C4-2B (cell line): ENCODE measurements at regions not wholly inside any gene's neighbourhood (a gene's known extent, or its start where the extent isn't known, plus 50 kb on each side); places are given as distances from the start of the nearest gene placed in this dataset.
A peak's percentile ranks its signal among the peaks of the same experiment; 100 is the strongest.

Experiments
- H3K27ac ChIP-seq: fragments of 450-650 bp; 2 replicates; pipeline ENCODE4 v1.5.1; 2017
- ZFX ChIP-seq: fragments of 450-650 bp; IDR thresholded peaks from 2 replicates; pipeline ENCODE4 v1.6.1; 2017
- TF ChIP-seq, protein P1 (sequence below): fragments of 450-650 bp; conservative IDR thresholded peaks from 2 replicates; pipeline ENCODE4 v1.5.1; 2017; ENCODE audit warnings: mild to moderate bottlenecking

DNA sequence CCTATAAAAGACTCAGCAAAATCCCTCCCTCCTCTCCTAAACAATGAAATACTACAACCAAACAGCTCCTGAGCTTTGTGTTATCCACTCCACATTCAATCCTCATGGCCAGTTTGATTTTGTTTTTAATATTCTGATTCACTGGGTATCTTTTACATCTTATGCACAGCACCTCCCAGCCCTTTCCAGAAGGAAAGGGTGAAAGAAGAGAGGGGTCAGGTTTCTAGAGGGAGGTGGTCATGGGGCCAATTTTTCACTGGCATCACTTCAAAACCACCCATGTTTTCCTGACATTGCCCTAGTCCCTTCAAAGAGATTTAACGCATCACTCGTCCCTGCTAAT lies 315.6 kb downstream of the LPIN1 start:
- no peak for TF ChIP-seq ZFX
- TF ChIP-seq, protein P1, sequence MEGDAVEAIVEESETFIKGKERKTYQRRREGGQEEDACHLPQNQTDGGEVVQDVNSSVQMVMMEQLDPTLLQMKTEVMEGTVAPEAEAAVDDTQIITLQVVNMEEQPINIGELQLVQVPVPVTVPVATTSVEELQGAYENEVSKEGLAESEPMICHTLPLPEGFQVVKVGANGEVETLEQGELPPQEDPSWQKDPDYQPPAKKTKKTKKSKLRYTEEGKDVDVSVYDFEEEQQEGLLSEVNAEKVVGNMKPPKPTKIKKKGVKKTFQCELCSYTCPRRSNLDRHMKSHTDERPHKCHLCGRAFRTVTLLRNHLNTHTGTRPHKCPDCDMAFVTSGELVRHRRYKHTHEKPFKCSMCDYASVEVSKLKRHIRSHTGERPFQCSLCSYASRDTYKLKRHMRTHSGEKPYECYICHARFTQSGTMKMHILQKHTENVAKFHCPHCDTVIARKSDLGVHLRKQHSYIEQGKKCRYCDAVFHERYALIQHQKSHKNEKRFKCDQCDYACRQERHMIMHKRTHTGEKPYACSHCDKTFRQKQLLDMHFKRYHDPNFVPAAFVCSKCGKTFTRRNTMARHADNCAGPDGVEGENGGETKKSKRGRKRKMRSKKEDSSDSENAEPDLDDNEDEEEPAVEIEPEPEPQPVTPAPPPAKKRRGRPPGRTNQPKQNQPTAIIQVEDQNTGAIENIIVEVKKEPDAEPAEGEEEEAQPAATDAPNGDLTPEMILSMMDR = no peak
- peak overlapping the region; percentile 43; the same call in 1 of the 2 replicates for H3K27ac ChIP-seq

DNA sequence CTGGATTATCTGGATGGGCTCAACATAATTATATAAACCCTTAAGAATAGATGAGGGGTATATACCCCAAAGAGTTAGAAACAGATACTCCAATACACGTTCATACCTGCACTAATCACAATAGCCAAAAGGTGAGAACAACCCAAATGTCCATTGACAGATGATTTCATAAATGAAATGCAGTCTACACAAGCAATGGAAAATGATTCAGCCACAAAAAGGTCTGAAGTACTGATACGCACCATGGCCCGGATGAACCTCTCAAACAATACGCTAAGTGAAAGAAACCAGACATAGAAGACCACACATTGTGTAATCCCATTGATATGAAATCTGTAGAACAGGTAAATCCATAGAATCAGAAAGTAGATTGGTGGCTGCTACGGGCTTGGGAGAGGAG lies 316.8 kb downstream of the LPIN1 start:
- no peak overlapping the region for H3K27ac ChIP-seq
- TF ChIP-seq ZFX = no peak
- TF ChIP-seq, protein P1 = no peak

DNA sequence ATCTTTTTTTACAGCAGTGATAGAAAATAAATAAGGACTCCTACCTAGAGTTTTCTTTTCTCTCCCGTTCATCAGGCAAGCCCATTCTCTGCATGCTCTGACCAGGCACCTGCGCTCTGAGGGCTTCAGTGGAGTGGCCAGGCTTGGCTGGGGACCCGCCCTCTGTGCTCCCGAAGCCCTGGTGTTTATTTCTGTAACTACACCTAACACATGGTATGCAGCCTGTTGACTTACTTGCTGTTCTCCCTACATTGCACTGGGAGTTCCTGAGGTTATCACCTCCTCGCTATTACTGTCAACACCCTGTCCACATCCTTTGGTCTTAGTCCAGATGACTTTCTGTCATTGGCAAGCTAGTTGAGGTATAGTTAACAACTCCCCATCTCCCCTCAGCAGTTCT lies 317.7 kb downstream of the LPIN1 start:
- TF ChIP-seq, protein P1 = no peak
- no peak for TF ChIP-seq ZFX
- no peak overlapping the region for H3K27ac ChIP-seq

DNA sequence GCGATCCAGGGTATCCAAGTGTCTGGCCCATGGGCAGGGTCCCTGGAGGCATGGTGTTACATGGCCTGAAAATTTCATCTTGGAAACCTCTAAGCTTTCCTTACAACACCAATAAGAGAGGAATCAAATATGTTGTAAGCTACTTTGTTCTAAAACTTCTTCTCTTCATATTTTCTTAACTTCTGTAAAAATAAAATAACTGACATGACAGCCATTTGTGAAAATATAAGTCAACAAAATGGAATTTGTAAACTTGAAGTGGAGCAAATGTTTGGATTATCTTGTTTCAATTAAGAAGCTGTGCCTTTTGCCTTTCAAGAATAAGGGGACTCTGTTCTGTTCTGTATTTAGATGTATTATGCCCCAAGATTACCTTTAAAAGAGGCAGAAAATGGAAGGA lies 319.7 kb downstream of the LPIN1 start:
- TF ChIP-seq ZFX = no peak
- TF ChIP-seq, protein P1 = no peak
- no peak overlapping the region for H3K27ac ChIP-seq

DNA sequence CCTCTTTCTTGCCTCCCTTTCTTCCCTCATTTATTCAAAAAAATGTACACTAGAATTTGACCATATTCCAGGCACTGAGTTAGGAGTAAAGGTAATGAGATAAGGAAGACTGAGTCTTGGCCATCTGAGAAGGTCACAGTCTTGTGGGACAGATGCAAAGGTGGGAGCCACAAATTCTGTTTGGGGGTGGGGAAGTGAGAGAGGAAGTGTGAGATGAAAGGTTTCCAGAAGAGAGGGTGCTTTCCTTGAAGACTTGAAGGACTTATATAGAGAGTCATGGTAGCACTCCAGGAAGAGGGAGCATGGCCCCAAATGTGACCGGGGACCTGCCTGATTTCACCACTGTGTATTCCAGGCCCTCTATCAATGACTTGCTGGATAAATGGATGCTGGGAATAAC lies 320.6 kb downstream of the LPIN1 start:
- TF ChIP-seq, protein P1 = no peak
- TF ChIP-seq ZFX = no peak
- no peak overlapping the region for H3K27ac ChIP-seq

DNA sequence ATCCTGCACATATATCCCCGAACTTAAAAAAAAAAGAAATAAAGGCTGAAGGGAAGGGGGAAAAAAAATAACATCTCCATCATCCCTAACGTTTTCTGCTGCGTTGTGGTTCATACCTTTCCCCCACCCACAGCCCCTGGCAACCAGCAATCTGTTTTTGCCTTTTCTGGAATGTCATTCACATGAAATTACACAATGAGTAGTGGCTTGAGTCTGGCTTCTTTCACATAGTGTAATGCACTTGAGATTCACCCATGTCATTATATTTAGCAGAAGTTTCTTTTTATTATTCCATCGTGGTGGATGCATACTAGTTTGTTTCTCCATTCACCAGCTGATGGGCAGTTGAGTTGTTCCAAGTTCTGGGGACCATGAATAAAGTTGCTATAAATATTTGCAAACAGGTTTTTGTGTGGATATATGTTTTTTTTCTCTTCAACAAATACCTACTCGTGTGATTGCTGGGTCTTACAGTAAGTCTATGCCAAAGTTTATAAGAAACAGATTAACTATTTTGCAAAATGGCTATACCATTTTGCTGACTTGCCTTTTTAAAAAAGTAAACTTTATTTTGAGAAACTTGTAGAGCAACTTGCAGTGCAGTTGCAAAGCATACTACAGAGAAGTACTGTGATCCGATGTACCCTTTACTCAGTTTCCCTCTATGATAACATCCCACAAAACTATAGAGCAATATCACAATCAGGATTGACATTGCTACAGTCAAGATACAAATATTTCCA lies 322.5 kb downstream of the LPIN1 start:
- no peak overlapping the region for H3K27ac ChIP-seq
- no peak for TF ChIP-seq ZFX
- TF ChIP-seq, protein P1 = no peak

DNA sequence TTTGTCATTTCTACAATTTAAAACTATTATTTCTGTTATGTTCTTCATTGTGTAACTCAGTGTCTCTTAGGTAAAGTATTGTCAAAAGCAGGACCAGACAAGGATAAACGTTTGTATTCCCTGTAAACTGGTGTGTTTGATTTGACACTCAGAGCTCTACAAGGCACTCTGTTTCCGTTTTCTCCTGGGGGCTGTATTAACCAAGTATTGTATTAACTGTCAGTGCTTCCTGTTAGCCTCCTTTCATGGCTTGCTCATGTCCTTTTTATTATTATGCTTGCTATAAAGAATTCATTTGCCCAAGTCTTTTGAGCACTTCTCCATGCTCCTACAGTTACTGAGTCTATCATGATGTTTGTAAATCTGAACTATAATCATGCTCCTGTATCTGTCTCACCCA lies 323.7 kb downstream of the LPIN1 start:
- H3K27ac ChIP-seq = no peak overlapping the region
- TF ChIP-seq, protein P1 = no peak
- TF ChIP-seq ZFX = no peak
